ENCODE measurements at regions not wholly inside any gene's neighbourhood (a gene's known extent, or its start where the extent isn't known, plus 50 kb on each side); places are given as distances from the start of the nearest gene placed in this dataset.
"Not testable (repeated sequence)": the region's sequence is repeated elsewhere in the genome, so short reads cannot be mapped to it uniquely, and the experiment has no call there.

GRCh38 chr16:21383682-21384081 is 105.6 kb upstream of the CRYM start:
- H3K4me3 ChIP-seq; H3K9me3 ChIP-seq (ENCODE audit: control insufficient read depth in 4 of 4, insufficient read depth in 3 of 4, low read length in 3 of 4); DNase-seq; H3K4me1 ChIP-seq (ENCODE audit: control insufficient read depth in 5 of 5, insufficient read depth in 5 of 5, low read length in 5 of 5); H3K27ac ChIP-seq (ENCODE audit: low read depth in 1 of 2, low read length in 1 of 2); H3K27me3 ChIP-seq (ENCODE audit: control insufficient read depth in 3 of 3, insufficient read depth in 3 of 3, low read length in 2 of 3); H3K36me3 ChIP-seq (ENCODE audit: control insufficient read depth in 4 of 4, insufficient read depth in 4 of 4, low read length in 4 of 4); H3K9ac ChIP-seq (ENCODE audit: insufficient read depth in 1 of 2, low read length in 2 of 2); ATAC-seq (ENCODE audit: insufficient read depth, low FRiP score): not testable (repeated sequence)

- not testable (repeated sequence) for ATAC-seq (ENCODE audit: insufficient read depth, low FRiP score); DNase-seq; H3K4me1 ChIP-seq (ENCODE audit: control insufficient read depth in 5 of 5, insufficient read depth in 5 of 5, low read length in 5 of 5); H3K27me3 ChIP-seq (ENCODE audit: control insufficient read depth in 3 of 3, insufficient read depth in 3 of 3, low read length in 2 of 3); H3K4me3 ChIP-seq; H3K36me3 ChIP-seq (ENCODE audit: control insufficient read depth in 4 of 4, insufficient read depth in 4 of 4, low read length in 4 of 4); H3K9me3 ChIP-seq (ENCODE audit: control insufficient read depth in 4 of 4, insufficient read depth in 3 of 4, low read length in 3 of 4); H3K9ac ChIP-seq (ENCODE audit: insufficient read depth in 1 of 2, low read length in 2 of 2); H3K27ac ChIP-seq (ENCODE audit: low read depth in 1 of 2, low read length in 1 of 2)
- 92 to 96% methylated on average over 2 to 4 of the region's 5 CpGs for WGBS, 2 donors
Measured at GRCh38 chr16:21379645-21380044, 101.6 kb upstream of the CRYM start.

- ATAC-seq (ENCODE audit: insufficient read depth, low FRiP score); H3K27me3 ChIP-seq (ENCODE audit: control insufficient read depth in 3 of 3, insufficient read depth in 3 of 3, low read length in 2 of 3); H3K27ac ChIP-seq (ENCODE audit: low read depth in 1 of 2, low read length in 1 of 2); H3K4me1 ChIP-seq (ENCODE audit: control insufficient read depth in 5 of 5, insufficient read depth in 5 of 5, low read length in 5 of 5); H3K9me3 ChIP-seq (ENCODE audit: control insufficient read depth in 4 of 4, insufficient read depth in 3 of 4, low read length in 3 of 4); H3K36me3 ChIP-seq (ENCODE audit: control insufficient read depth in 4 of 4, insufficient read depth in 4 of 4, low read length in 4 of 4); H3K4me3 ChIP-seq; DNase-seq; H3K9ac ChIP-seq (ENCODE audit: insufficient read depth in 1 of 2, low read length in 2 of 2): not testable (repeated sequence)
- 97 to 98% methylated on average over 15 to 20 of the region's 22 CpGs for WGBS, 2 donors
Measured at GRCh38 chr16:21376196-21376899, 98.3 kb upstream of the CRYM start.

- not testable (repeated sequence) for H3K36me3 ChIP-seq (ENCODE audit: control insufficient read depth in 4 of 4, insufficient read depth in 4 of 4, low read length in 4 of 4); H3K4me3 ChIP-seq; ATAC-seq (ENCODE audit: insufficient read depth, low FRiP score); H3K9me3 ChIP-seq (ENCODE audit: control insufficient read depth in 4 of 4, insufficient read depth in 3 of 4, low read length in 3 of 4); H3K27ac ChIP-seq (ENCODE audit: low read depth in 1 of 2, low read length in 1 of 2); H3K9ac ChIP-seq (ENCODE audit: insufficient read depth in 1 of 2, low read length in 2 of 2); DNase-seq; H3K27me3 ChIP-seq (ENCODE audit: control insufficient read depth in 3 of 3, insufficient read depth in 3 of 3, low read length in 2 of 3); H3K4me1 ChIP-seq (ENCODE audit: control insufficient read depth in 5 of 5, insufficient read depth in 5 of 5, low read length in 5 of 5)
- WGBS, 2 donors, result 35 to 49% methylated on average over 2 of the region's 4 CpGs
Measured at GRCh38 chr16:21375334-21375733, 97.2 kb upstream of the CRYM start.

- H3K9me3 ChIP-seq (ENCODE audit: control insufficient read depth in 4 of 4, insufficient read depth in 3 of 4, low read length in 3 of 4); H3K36me3 ChIP-seq (ENCODE audit: control insufficient read depth in 4 of 4, insufficient read depth in 4 of 4, low read length in 4 of 4); DNase-seq; H3K4me1 ChIP-seq (ENCODE audit: control insufficient read depth in 5 of 5, insufficient read depth in 5 of 5, low read length in 5 of 5); ATAC-seq (ENCODE audit: insufficient read depth, low FRiP score); H3K27ac ChIP-seq (ENCODE audit: low read depth in 1 of 2, low read length in 1 of 2); H3K9ac ChIP-seq (ENCODE audit: insufficient read depth in 1 of 2, low read length in 2 of 2); H3K4me3 ChIP-seq; H3K27me3 ChIP-seq (ENCODE audit: control insufficient read depth in 3 of 3, insufficient read depth in 3 of 3, low read length in 2 of 3): not testable (repeated sequence)
- 88 to 91% methylated on average over 2 of the region's 2 CpGs for WGBS, 2 donors
Measured at GRCh38 chr16:21373454-21373853, 95.4 kb upstream of the CRYM start.

GRCh38 chr16:21372862-21373261 is 94.8 kb upstream of the CRYM start:
- DNase-seq; H3K9me3 ChIP-seq (ENCODE audit: control insufficient read depth in 4 of 4, insufficient read depth in 3 of 4, low read length in 3 of 4); H3K27ac ChIP-seq (ENCODE audit: low read depth in 1 of 2, low read length in 1 of 2); H3K36me3 ChIP-seq (ENCODE audit: control insufficient read depth in 4 of 4, insufficient read depth in 4 of 4, low read length in 4 of 4); ATAC-seq (ENCODE audit: insufficient read depth, low FRiP score); H3K27me3 ChIP-seq (ENCODE audit: control insufficient read depth in 3 of 3, insufficient read depth in 3 of 3, low read length in 2 of 3); H3K4me1 ChIP-seq (ENCODE audit: control insufficient read depth in 5 of 5, insufficient read depth in 5 of 5, low read length in 5 of 5); H3K4me3 ChIP-seq; H3K9ac ChIP-seq (ENCODE audit: insufficient read depth in 1 of 2, low read length in 2 of 2): not testable (repeated sequence)
- 82% methylated on average over 5 to 6 of the region's 7 CpGs for WGBS, 2 donors

GRCh38 chr16:21372162-21372835 is 94.2 kb upstream of the CRYM start:
- not testable (repeated sequence) for H3K27ac ChIP-seq (ENCODE audit: low read depth in 1 of 2, low read length in 1 of 2); H3K9me3 ChIP-seq (ENCODE audit: control insufficient read depth in 4 of 4, insufficient read depth in 3 of 4, low read length in 3 of 4)
- 78 to 86% methylated on average over 15 of the region's 18 CpGs for WGBS, 2 donors

GRCh38 chr16:21370791-21371190 is 92.7 kb upstream of the CRYM start:
- H3K27me3 ChIP-seq (ENCODE audit: control insufficient read depth in 3 of 3, insufficient read depth in 3 of 3, low read length in 2 of 3); H3K27ac ChIP-seq (ENCODE audit: low read depth in 1 of 2, low read length in 1 of 2); H3K4me1 ChIP-seq (ENCODE audit: control insufficient read depth in 5 of 5, insufficient read depth in 5 of 5, low read length in 5 of 5); H3K9ac ChIP-seq (ENCODE audit: insufficient read depth in 1 of 2, low read length in 2 of 2); H3K9me3 ChIP-seq (ENCODE audit: control insufficient read depth in 4 of 4, insufficient read depth in 3 of 4, low read length in 3 of 4); H3K36me3 ChIP-seq (ENCODE audit: control insufficient read depth in 4 of 4, insufficient read depth in 4 of 4, low read length in 4 of 4); H3K4me3 ChIP-seq; ATAC-seq (ENCODE audit: insufficient read depth, low FRiP score); DNase-seq: not testable (repeated sequence)
- WGBS, 2 donors, result 95 to 96% methylated on average over 5 of the region's 5 CpGs

More at GRCh38 chr16:21372162-21372835, 94.2 kb upstream of the CRYM start:
- H3K4me3 ChIP-seq; H3K9ac ChIP-seq (ENCODE audit: insufficient read depth in 1 of 2, low read length in 2 of 2); H3K36me3 ChIP-seq (ENCODE audit: control insufficient read depth in 4 of 4, insufficient read depth in 4 of 4, low read length in 4 of 4); ATAC-seq (ENCODE audit: insufficient read depth, low FRiP score); H3K4me1 ChIP-seq (ENCODE audit: control insufficient read depth in 5 of 5, insufficient read depth in 5 of 5, low read length in 5 of 5); DNase-seq; H3K27me3 ChIP-seq (ENCODE audit: control insufficient read depth in 3 of 3, insufficient read depth in 3 of 3, low read length in 2 of 3): not testable (repeated sequence)
